Left cardiac atrium (tissue), 4 donors: ENCODE measurements at regions not wholly inside any gene's neighbourhood (a gene's known extent, or its start where the extent isn't known, plus 50 kb on each side); places are given as distances from the start of the nearest gene placed in this dataset.
"Not testable (repeated sequence)": the region's sequence is repeated elsewhere in the genome, so short reads cannot be mapped to it uniquely, and the experiment has no call there.

Source experiments
- ATAC-seq, 2 donors: fragments of 200-7000 bp; cut with Tn5 transposase; one replicate each; pipeline ENCODE4 v1.9.1; 2020; ENCODE audit warnings: mild to moderate bottlenecking in 2 of 2, moderate library complexity in 2 of 2
- DNase-seq: peaks from one replicate; pipeline ENCODE4 v3.0.0-alpha.2; 2020
- intact Hi-C, 2 donors: fragments of 100-400 bp; cut with DNase I; formaldehyde crosslinking; loops; one replicate each; pipeline versions ENCODE4 v1.14.1 to v1.15.1; 2022 to 2023
- donor health status: DM: no; HTN: yes; CAD: no.
- donor health status: DM: no; HTN: yes; CAD: no; lungs with severe emphysema.
- donor health status: DM: yes; HTN: yes; CAD: no.
- donor health status: Dilated cardiomyopathy.

DNA sequence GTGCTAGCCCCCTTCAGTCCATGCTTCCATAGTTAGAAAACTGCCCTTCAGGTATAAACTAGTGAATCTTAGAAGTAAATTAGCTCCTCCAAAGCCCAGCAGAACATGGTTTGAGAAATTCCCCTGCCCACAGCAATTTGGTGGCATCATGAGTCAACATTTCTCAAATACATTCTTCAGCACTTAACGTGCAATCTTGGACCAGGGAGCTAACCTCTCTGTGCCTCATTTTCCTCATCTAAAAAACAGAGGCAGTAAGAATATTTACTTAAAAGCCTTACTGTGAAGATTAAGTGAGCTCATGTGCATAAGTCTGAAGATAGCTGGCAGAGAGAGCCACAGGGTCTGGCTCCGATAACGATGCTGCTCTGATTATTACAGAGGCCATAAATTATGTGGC lies 800.7 kb upstream of the AMELY start:
- no peak for DNase-seq
- intact Hi-C loops, result no loop called here
- no peak for ATAC-seq

DNA sequence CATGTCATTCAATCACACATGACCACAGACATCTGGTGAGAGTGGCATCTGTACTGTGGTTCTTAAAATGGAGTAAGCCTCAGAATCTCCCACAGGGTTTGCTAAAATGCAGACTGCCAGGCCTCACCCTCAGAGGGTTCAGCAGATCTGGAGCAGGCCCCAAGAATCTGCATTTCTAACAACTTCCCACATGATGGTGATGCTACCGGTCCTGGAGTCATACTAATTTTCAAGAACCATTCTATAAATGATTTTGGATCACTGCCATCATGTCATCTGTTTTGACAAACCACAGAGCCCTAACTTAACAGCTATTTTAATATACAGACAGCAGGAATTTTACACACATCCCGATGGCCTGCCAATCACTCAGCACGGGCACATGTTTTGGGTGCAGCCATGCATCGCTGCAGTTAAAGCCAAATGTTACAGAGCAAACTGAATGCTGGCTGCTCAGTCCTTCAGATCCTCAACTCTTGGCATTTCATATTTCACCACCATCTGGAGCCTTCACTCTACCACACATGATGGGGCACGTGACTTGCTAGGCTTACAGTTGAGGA lies 792.1 kb upstream of the AMELY start:
- intact Hi-C loops, result no loop called here
- ATAC-seq, result no peak
- no peak for DNase-seq

GRCh38 chrY:7702481-7702880 lies 790.9 kb upstream of the AMELY start:
- DNase-seq (no peak), ATAC-seq (no peak)
- intact Hi-C loops, result no loop called here

DNA sequence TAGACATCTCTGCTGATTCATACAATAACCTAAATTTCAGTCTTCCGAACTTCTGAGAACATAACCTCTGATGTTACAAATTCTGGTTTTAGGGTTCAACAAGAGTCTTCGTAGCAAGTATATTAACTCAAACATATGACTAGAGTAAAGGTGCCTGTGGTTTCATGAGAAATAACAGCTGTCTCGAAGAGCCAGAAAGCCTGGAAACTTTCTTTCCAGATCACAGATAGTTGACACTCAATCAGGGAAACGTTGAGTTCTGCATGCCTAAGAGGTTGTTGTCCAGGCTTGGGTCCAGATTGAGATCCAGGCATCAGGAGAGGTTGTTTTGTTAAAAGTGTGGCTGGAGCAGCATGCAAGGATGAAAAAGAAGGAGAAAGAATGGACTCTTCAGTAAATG lies 790.1 kb upstream of the AMELY start:
- ATAC-seq (no peak), DNase-seq (no peak)
- intact Hi-C loops, result no loop called here

GRCh38 chrY:7697506-7697905 lies 786.0 kb upstream of the AMELY start:
- intact Hi-C loops, result no loop called here
- ATAC-seq, result no peak
- DNase-seq, result no peak

DNA sequence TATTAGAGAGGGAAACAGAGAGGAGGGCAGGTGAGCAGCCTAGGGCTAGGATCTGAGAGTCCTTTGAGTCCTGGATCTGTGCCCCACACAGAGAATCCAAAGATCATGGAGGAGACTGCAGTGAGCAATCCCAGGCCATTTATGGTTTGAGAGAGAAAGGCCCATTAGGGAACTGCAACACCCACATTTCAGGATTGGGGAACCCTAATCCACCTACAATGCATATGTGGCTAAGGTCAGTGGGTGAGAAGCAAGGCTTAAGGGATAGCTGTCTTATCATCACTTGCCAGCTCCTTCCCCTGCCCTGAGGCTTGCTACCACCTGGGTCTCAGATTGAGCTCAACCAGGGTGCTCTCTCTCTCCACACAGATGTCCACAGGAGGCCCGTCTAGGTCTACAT lies 781.1 kb upstream of the AMELY start:
- DNase-seq, result no peak
- ATAC-seq, result no peak
- intact Hi-C loops, result no loop called here

DNA sequence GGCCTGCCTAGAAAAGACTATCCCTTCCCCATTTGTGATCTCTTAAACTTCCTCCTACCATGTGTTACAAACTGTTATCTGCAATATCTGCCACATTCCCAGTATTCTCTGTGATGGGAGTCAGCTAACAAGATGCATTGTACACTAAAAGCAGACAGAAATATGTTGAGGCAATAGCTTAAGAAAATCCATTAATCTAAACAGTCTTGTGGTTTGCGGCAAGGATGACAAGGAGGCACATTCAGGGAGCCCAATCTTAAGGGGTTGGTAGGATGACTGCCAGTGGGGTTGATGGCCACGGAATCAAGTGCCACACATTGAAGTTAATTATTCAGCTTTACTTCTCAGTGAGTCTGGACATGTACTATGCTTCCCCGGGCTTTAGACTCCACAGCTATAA lies 775.5 kb upstream of the AMELY start:
- intact Hi-C loops, result no loop called here
- DNase-seq (no peak), ATAC-seq (no peak)

DNA sequence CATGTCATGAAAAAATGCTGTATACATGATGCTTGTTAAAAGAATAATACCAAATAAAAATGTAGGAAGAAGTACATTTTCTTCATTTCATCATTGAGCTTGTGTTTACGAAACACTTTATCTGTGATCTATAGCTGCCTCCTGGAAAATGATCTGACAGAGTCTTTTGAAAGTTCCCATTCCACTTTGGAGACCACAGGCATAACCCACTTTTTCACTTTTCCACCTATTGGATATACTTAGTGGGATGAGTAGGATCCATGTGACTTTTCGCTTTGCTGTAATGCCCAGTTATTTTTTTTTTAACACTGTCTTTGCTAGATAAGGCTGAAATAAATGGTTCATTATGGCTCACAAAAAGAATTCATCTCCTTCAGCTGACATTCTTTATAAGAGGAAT lies 773.0 kb upstream of the AMELY start:
- intact Hi-C loops, result no loop called here
- ATAC-seq, result no peak
- DNase-seq, result no peak

GRCh38 chrY:7682386-7682785 lies 770.8 kb upstream of the AMELY start:
- intact Hi-C loops, result no loop called here
- ATAC-seq, result no peak
- DNase-seq, result no peak

DNA sequence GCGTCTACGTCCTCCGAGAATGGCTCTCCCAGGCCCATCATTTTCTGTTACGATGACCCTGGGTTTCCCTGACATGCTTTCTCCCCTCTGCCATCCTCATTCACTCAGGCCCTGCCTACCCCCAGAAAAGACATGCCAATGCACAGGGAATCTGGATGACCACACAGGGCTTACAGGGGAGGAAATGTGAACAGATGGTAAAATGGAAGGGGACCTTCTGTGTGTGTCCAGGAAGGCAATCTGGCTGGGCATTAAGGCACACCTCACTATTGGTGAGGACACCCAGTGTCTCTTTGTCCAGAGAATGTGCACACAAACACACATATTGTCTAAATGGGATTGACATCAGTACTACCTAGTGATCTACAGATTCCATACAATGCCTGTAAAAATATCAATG lies 769.9 kb upstream of the AMELY start:
- DNase-seq (no peak), ATAC-seq (no peak)
- intact Hi-C loops, result no loop called here

GRCh38 chrY:7674465-7674864 lies 762.9 kb upstream of the AMELY start:
- ATAC-seq (no peak), DNase-seq (no peak)
- intact Hi-C loops, result no loop called here

DNA sequence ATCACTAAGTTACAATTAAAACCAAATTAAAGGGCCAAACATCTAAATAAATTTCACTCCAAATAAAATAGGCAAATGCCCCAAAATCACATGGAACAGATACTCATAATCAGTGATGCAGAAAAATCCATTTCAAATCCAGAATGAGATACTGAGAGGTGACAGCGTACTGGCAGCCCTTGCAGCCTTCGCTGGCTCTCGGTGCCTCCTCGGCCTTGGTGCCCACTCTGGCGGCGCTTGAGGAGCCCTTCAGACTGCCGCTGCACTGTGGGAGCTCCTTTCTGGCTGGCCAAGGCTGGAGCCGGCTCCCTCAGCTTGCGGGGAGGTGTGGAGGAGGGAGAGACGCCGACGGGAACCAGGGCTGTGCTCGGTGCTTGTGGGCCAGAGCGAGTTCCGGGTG lies 761.2 kb upstream of the AMELY start:
- no peak for DNase-seq
- no peak for ATAC-seq
- intact Hi-C loops, result no loop called here

GRCh38 chrY:7663261-7663660 lies 751.7 kb upstream of the AMELY start:
- no peak for DNase-seq
- intact Hi-C loops, result no loop called here
- no peak for ATAC-seq

- no peak for ATAC-seq
- intact Hi-C loops, result no loop called here
- no peak for DNase-seq
Observed at GRCh38 chrY:7659047-7659446, 747.5 kb upstream of the AMELY start.

GRCh38 chrY:7656596-7656995 lies 745.0 kb upstream of the AMELY start:
- intact Hi-C loops, result no loop called here
- ATAC-seq (no peak), DNase-seq (no peak)

DNA sequence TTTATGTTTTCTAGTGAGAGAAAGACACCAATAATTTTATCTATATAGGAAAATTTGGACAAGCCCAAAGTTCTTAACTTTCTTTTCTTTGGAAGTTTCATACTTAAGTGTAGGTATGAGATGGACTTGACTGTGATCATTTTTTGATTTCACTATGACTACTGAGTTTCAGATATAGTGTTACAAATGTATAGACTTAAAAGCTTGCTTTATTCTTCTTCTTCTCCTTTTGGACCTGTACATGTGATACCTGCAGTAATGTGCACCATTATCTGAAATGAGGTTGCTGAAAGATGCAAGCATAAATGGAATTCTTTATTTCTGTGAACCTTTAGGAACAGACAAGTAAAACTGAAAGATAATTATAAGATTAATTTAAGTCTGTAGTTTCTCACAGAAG lies 743.4 kb upstream of the AMELY start:
- intact Hi-C loops, result no loop called here
- ATAC-seq (no peak), DNase-seq (no peak)

- intact Hi-C loops, ATAC-seq, DNase-seq: not testable (repeated sequence)
Observed at GRCh38 chrY:7649866-7650265, 738.3 kb upstream of the AMELY start.
